ENCODE measurements at regions not wholly inside any gene's neighbourhood (a gene's known extent, or its start where the extent isn't known, plus 50 kb on each side); places are given as distances from the start of the nearest gene placed in this dataset.
"Not testable (repeated sequence)": the region's sequence is repeated elsewhere in the genome, so short reads cannot be mapped to it uniquely, and the experiment has no call there.

GRCh38 chr1:196088541-196088940, 519.7 kb downstream of the KCNT2 start:
- DNase-seq = no peak

GRCh38 chr1:196078691-196079090, 529.5 kb downstream of the KCNT2 start:
- no peak for DNase-seq

GRCh38 chr1:196075621-196076020, 532.6 kb downstream of the KCNT2 start:
- DNase-seq = no peak

- DNase-seq = no peak
Observed at GRCh38 chr1:196074182-196074581, 534.1 kb downstream of the KCNT2 start.

GRCh38 chr1:196071447-196071846, 536.8 kb downstream of the KCNT2 start:
- no peak for DNase-seq

- no peak for DNase-seq
Observed at GRCh38 chr1:196070940-196071339, 537.3 kb downstream of the KCNT2 start.

GRCh38 chr1:196063952-196064351, 544.3 kb downstream of the KCNT2 start:
- no peak for DNase-seq

GRCh38 chr1:196063294-196063693, 544.9 kb downstream of the KCNT2 start:
- no peak for DNase-seq

GRCh38 chr1:196060539-196060938, 547.7 kb downstream of the KCNT2 start:
- no peak for DNase-seq

- no peak for DNase-seq
Observed at GRCh38 chr1:196059210-196059609, 549.0 kb downstream of the KCNT2 start.

- DNase-seq = no peak
Observed at GRCh38 chr1:196056966-196057365, 551.3 kb downstream of the KCNT2 start.

- DNase-seq = no peak
Observed at GRCh38 chr1:196049407-196049806, 558.8 kb downstream of the KCNT2 start.

- no peak for DNase-seq
Observed at GRCh38 chr1:196043268-196043667, 565.0 kb downstream of the KCNT2 start.

GRCh38 chr1:196034080-196034706, 574.0 kb downstream of the KCNT2 start:
- DNase-seq = no peak

- DNase-seq = not testable (repeated sequence)
Observed at GRCh38 chr1:196031387-196031786, 576.9 kb downstream of the KCNT2 start.

- DNase-seq = no peak
Observed at GRCh38 chr1:196030455-196030854, 577.8 kb downstream of the KCNT2 start.

- DNase-seq = no peak
Observed at GRCh38 chr1:196029410-196029809, 578.8 kb downstream of the KCNT2 start.

GRCh38 chr1:196027127-196027526, 581.1 kb downstream of the KCNT2 start:
- no peak for DNase-seq

GRCh38 chr1:196021174-196021573, 587.1 kb downstream of the KCNT2 start:
- not testable (repeated sequence) for DNase-seq

- no peak for DNase-seq
Observed at GRCh38 chr1:196009362-196009761, 598.9 kb downstream of the KCNT2 start.

GRCh38 chr1:196007763-196008162, 600.5 kb downstream of the KCNT2 start:
- DNase-seq = no peak

- no peak for DNase-seq
Observed at GRCh38 chr1:196005426-196005825, 602.8 kb downstream of the KCNT2 start.

- DNase-seq = not testable (repeated sequence)
Observed at GRCh38 chr1:196004388-196004787, 603.9 kb downstream of the KCNT2 start.

- DNase-seq = no peak
Observed at GRCh38 chr1:196002906-196003305, 605.3 kb downstream of the KCNT2 start.

- DNase-seq = not testable (repeated sequence)
Observed at GRCh38 chr1:196002296-196002695, 605.9 kb downstream of the KCNT2 start.
